22Rv1 (cell line): ENCODE measurements at regions not wholly inside any gene's neighbourhood (a gene's known extent, or its start where the extent isn't known, plus 50 kb on each side); places are given as distances from the start of the nearest gene placed in this dataset.

Experiments used
- ZFX ChIP-seq: fragments of 450-650 bp; IDR thresholded peaks from 2 replicates; pipeline ENCODE4 v1.6.1; 2017; ENCODE audit warnings: antibody characterized with exemption, borderline replicate concordance
- TF ChIP-seq, protein P1 (sequence below): fragments of 450-650 bp; IDR thresholded peaks from 2 replicates; pipeline ENCODE4 v1.5.1; 2017; ENCODE audit warnings: mild to moderate bottlenecking

DNA sequence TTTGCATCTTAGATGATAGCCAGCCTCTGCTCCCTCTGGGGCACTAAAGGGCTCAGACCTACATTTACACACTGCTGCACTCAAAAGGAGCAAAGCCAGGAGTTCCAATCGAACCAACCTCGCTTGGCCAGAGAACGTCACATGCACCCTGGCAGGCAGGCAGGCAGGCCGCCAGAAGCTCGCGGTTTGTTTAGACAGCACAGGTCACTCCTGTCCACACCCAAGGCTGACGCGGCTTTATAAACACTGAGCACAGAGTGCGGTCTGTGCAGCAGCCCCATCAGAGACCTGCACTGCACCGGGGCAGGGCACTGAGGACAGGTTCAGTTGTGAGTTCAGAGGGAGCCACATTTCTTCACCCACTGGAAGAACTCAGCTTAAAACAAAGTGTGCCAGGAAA, 143.9 kb downstream of the BCOR start:
- TF ChIP-seq, protein P1, sequence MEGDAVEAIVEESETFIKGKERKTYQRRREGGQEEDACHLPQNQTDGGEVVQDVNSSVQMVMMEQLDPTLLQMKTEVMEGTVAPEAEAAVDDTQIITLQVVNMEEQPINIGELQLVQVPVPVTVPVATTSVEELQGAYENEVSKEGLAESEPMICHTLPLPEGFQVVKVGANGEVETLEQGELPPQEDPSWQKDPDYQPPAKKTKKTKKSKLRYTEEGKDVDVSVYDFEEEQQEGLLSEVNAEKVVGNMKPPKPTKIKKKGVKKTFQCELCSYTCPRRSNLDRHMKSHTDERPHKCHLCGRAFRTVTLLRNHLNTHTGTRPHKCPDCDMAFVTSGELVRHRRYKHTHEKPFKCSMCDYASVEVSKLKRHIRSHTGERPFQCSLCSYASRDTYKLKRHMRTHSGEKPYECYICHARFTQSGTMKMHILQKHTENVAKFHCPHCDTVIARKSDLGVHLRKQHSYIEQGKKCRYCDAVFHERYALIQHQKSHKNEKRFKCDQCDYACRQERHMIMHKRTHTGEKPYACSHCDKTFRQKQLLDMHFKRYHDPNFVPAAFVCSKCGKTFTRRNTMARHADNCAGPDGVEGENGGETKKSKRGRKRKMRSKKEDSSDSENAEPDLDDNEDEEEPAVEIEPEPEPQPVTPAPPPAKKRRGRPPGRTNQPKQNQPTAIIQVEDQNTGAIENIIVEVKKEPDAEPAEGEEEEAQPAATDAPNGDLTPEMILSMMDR, result no peak
- TF ChIP-seq ZFX, result no peak
